Epithelial cell of esophagus (primary cell): ENCODE measurements at regions not wholly inside any gene's neighbourhood (a gene's known extent, or its start where the extent isn't known, plus 50 kb on each side); places are given as distances from the start of the nearest gene placed in this dataset.

Source experiments
- DNase-seq: peaks from one replicate; pipeline ENCODE4 v3.0.0; 2010; ENCODE audit warnings: low read depth
- H3K4me3 ChIP-seq: 2 replicates; pipeline ENCODE4 v1.5.1; 2011; ENCODE audit warnings: mild to moderate bottlenecking, low read length, control low read depth
- CTCF ChIP-seq: IDR thresholded peaks from 2 replicates; pipeline ENCODE4 v1.5.1; 2011; ENCODE audit warnings: low read depth, mild to moderate bottlenecking, low read length, control low read depth, inconsistent platforms; ENCODE audit not compliant: insufficient read depth; ENCODE audit errors: missing control alignments

GRCh38 chr15:95085056-95085455 is 853.7 kb downstream of the MCTP2 start:
- TF ChIP-seq CTCF, result no peak
- no peak for DNase-seq

GRCh38 chr15:95086531-95087252 is 855.3 kb downstream of the MCTP2 start:
- TF ChIP-seq CTCF, result no peak
- DNase-seq, result peak; percentile 45
- no peak overlapping the region for H3K4me3 ChIP-seq

More at GRCh38 chr15:95085056-95085455, 853.7 kb downstream of the MCTP2 start:
- no peak overlapping the region for H3K4me3 ChIP-seq

GRCh38 chr15:95087253-95087609 is 855.9 kb downstream of the MCTP2 start:
- no peak overlapping the region for H3K4me3 ChIP-seq
- no peak for TF ChIP-seq CTCF
- DNase-seq, result peak; percentile 8

GRCh38 chr15:95091444-95091843 is 860.1 kb downstream of the MCTP2 start:
- TF ChIP-seq CTCF, result no peak
- DNase-seq, result no peak
- H3K4me3 ChIP-seq, result no peak overlapping the region

GRCh38 chr15:95095250-95095649 is 863.9 kb downstream of the MCTP2 start:
- DNase-seq, result no peak
- no peak overlapping the region for H3K4me3 ChIP-seq
- no peak for TF ChIP-seq CTCF

- no peak for DNase-seq
- no peak for TF ChIP-seq CTCF
- H3K4me3 ChIP-seq, result no peak overlapping the region
These were observed 865.3 kb downstream of the MCTP2 start for GRCh38 chr15:95096651-95097050.

GRCh38 chr15:95097361-95097760 is 866.0 kb downstream of the MCTP2 start:
- DNase-seq, result no peak
- no peak for TF ChIP-seq CTCF

More at GRCh38 chr15:95097361-95097760, 866.0 kb downstream of the MCTP2 start:
- H3K4me3 ChIP-seq, result no peak overlapping the region
